Stimulated activated CD4-positive, alpha-beta T cell treated with anti-CD3 and anti-CD28 coated beads, Interleukin-15, amount 100 ng/mL, for 48 hours (primary cell): ENCODE measurements at regions not wholly inside any gene's neighbourhood (a gene's known extent, or its start where the extent isn't known, plus 50 kb on each side); places are given as distances from the start of the nearest gene placed in this dataset.

Experiments
- DNase-seq, 2 donors: peaks; one replicate each; pipeline ENCODE4 v3.0.0-alpha.2; 2020; ENCODE audit warnings: low read depth in 2 of 2

DNA sequence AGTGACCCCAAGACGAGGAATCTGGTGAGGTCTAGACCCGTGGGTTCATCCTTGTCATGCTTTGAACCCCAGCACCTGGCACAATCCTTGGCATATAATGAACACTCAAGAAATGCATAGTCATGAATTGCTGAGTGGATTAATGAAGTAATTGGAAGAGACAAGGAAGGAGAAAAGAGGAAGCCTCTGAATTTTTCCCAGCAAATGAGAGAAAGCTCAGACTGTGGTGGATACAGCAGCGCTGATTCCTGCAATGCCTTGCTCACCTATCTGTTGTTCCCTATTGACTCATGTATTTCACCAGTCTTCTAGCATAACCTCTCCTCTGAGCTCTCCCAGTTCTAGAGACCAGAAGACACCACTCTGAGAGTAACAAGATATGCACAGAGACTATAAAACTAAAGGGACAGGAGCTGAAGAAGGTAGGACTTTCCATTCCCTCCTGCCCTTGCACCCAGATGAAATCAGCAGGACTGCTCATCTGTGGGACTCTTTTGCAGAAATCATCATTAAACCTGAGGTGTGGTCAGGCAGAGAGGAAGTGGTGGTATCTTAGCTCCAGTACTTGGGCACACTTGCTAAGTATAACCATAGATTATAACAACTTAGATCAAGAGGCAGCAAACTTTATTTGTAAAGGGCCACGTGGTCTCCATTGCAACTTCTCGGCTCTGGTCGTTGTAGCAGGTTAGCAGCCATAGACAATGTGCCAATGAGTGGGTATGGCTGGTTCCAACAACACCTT is 102.8 kb downstream of the MAF start:
- no peak for DNase-seq

DNA sequence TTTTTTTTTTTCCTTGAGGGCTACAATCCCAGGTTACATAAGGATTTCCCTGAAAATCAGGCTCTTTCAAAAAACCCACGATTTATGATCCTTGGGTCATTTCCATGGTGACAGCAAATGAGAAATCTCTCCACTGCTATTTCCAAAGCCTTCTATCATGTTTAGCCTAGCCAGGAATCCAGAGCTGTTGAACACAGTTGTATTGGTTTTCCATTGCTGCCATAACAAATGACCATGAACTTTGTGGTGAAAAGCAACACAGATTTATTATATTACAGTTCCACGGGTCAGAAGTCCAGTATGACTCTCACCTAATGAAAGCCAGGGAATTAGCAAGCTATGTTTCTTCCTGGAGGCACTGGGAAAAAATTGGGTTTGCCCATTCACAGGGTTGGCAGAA is 106.6 kb downstream of the MAF start:
- DNase-seq, result no peak

DNA sequence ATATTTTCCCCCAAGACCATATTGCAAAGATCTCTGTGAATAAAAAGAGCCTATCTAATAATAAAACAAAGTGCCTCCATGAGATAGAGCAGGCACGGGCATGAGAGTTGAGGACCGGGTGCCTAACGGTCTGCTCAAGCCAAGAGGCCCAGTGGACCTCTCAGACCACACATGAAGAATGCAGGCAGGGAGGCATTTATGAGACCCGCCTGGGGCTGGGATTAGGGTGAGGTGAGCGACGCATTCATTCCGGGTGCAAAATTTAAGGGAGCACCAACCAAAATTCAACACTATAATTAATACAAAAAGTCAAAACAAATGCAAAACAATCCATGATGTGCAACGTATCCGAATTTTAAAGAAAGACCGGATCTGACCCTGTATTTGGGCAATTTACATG is 108.5 kb downstream of the MAF start:
- no peak for DNase-seq

DNA sequence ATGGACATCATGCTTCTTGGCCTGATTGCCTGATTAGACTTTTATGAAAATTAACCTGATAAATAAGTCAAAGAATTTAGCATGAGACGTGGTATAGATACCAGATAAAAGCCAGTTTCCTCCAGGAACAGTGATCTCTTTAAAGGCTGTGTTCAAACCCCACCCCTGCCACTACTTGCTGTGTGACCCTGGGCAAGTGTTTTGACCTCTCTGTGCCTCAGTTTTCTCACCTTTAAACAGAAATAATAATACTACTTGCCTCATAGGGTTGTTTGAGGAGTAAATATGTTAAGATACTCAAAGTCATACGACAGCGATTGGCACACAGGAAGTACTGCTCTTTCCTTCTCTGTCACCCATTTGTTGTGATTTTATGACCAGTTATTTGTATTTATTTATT is 115.5 kb downstream of the MAF start:
- no peak for DNase-seq

DNA sequence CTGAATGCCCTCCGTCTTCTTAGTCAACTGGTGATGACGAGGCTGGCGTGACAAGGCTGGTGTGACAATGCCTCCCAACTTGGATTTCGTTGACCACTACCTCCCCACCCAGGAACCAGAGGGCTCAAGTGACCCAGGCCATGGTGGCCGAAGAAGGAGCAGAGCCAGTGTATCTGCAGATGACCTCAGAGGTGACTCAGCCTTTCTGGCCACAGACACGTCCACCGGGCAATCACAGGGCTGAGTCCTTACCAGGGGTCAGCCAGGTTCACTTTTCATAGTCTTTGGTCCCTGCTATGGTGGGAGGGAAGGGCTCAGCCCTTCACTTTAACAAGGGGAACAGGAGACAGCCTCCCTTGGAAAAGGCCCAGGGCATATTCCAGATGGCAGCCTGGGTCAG is 116.3 kb downstream of the MAF start:
- no peak for DNase-seq

DNA sequence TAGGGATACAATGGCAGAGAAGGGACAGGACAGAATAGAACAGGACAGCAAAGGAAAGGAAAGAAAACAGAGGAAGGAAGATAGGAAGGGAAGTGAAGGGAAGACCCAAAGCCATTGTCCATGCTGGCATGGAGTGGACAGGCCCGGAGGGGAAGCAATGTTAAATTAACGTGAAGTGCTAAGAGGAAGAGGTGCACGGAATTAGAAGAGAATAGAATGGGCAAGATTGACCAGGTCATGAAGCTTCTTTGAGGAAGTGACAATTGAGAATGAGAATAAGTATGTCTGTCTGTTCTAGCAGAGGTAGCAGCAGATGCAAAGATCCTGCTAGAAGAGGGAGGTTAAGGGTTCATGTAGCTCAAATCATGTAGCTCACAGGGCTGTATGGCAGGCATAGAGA is 117.2 kb downstream of the MAF start:
- no peak for DNase-seq

DNA sequence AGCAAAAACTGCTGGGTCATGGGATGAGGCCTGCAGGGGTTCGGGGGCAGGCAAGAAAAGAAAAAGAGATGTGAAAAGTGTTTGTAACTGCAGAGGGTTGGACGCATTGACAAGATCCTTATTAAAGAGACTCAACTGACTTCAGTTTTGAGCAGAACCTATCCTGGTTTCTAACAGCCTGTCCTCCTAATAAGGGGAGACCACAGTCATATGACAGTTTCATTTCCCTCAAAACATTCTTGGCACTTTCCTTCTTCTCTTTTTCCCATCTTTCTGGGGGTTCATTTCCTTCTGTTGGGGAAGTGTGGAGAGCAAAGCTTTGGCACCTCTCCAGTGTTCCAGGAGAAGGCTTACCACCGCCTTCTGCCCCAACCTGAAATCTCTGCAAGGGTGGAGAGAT is 118.5 kb downstream of the MAF start:
- DNase-seq, result no peak

DNA sequence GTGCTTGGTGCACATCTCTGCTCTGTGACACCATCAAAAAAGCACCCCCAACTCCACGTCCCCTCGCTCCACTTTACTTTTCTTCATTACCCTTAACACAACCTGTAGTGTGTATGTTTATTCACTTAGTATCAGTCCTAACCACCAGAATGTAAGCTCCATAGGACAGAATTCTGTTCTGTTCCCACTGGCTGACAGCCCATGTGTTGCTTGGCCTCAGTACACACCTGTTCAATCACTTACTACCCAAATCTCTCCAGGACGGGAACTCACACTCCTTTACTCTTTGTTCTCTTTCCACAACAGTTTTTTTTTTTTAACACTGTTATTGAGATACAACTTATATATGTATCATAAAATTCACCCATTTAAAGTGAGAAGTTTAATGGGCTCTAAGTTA is 119.6 kb downstream of the MAF start:
- no peak for DNase-seq

DNA sequence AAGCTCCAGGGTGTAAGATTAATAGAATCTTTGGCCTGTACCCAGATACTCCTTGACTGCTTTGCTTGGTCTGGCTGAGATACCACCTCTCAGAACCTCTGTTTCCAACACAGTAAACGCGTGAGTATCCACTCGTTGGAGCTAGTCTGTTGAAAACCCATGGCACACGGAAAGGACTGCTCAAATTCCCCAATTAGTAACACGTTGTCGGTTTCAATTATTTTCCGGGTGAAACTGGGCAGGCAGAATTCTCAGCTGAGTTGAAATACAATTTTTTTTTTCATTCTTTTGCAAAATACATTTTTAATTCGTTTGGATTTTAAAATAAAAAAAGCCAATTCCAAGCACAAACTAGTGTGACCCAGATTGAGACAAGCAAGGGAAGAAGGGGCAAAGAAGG is 120.5 kb downstream of the MAF start:
- DNase-seq, result no peak

DNA sequence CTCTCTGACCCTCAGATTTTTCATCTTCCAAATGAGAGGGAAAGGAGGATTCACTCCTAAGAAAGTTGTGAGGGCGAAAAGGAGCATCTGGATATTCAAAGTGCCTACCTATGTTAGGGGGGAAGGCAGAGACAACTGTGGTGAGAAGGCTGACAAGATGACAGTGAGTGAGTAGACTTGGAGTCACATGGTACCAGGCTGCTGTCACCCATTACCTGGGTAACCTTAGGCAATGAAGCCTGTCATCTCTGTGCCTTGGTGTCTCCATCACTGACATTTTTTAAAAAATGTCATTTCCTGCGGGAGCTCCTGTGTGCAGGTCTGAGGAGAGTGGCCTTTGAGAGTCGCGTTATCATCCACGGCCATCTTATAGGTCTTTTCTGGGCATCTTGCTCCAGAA is 124.0 kb downstream of the MAF start:
- no peak for DNase-seq

DNA sequence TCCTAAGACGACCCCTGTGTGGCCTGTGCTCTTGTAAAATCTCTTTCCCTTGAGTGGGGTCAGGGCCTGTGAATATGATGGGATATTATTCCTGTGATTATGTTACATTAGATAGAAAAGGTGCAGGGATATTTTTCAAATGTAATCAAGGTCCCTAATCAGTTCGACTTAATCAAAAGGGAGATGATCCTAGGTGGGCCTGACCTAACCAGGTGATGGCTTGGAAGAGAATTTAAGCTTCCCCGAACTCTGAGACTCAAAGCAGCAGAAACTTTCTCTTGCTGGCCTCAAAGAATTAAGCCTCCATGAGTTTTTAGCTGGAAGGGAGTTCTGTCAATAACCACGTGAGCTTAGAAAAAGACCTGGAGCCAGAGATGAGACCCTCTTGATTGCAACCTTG is 124.7 kb downstream of the MAF start:
- no peak for DNase-seq

DNA sequence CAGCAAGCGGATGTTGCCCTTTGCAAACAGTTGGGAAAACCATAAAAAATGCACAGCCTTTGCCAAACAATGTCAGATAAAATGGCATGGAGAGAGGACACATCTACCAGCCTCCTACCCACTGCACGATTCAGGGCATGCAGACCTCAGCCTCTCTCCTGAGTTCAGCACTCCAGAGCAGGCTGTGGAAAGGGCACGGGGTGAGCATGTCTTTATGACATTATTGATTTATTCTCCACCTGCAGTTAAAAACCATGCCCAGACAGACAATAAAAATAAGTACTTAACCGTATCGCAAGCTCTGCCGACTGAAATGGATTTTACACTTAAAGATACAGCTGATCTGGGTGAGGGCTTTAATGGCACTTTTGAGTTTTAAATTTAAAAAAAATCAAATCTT is 127.1 kb downstream of the MAF start:
- DNase-seq, result no peak

DNA sequence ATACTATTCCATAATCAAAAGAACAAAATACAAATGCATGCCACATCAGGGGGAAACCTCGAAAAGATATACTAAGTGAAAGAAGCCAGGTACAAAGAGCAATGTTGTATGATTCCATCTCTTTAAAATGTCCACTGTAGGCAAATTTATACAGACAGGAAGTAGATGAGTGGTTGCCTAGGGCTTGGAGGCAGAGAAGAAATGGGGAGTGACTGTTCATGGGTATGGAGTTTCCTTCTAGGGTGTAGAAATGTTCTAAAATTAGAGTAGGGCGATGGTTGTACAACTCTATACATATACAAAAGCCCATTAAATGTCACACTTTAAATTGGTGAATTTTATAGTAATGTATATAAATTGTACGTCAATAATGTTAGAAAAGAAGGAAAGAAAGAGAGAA is 128.1 kb downstream of the MAF start:
- no peak for DNase-seq

DNA sequence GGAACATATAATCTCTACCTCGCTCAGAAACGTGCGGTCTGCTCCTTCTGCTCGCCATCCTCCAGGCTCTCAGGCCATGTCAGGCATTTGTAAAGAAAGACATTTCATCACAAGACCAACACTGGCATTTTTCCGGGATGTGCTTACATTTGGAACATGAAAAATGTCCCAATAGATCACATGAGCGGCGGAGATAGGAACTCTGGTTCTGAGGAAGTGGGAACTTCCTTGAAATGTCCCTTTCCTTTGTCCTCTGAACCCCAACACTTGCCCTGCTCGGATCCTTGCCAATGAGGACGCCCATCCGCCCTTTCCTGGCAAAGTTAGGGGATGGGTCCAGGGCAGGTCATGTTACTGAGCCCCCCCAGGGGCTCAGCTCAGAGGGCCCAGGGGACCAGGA is 130.5 kb downstream of the MAF start:
- no peak for DNase-seq

DNA sequence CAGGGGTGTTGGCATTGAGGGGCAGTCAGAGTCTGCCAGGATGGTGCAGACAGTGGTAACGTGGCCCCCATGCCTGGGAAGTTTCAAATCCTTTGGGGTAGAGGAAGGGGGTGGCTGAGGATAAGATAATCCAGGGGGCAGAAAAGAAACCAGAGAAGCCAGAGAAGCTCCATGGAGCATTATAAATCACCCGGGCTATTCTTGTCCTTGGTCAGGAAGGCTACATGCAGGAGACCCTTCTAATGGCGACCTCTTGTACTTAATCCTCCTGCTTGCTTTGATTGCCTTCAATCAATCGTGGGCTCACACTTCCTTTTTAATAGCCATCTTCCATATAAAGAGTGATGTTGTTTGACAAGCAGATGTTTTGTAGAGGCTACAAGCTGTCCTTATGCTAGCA is 131.9 kb downstream of the MAF start:
- DNase-seq, result no peak

DNA sequence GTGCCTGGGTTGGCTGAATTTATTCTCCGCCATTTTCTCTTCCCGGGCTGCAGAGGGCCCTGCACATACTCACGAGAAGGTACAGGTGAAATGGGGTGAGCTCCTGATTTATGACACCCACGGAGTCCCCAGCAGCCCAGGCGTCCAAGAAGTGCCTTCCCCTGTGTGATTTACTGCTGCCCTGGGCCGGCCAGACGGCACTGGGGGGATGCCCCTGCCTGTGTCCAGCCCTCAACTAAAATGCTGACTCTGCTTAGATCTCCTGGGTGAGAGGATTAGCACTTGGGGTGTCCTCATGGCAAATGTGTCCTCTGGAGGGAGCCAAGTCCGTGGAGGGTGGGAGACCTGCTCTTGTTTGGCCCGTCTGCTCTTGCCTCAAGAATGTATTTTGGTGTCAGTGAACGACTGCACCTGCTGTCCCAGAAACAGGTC is 132.4 kb downstream of the MAF start:
- no peak for DNase-seq

DNA sequence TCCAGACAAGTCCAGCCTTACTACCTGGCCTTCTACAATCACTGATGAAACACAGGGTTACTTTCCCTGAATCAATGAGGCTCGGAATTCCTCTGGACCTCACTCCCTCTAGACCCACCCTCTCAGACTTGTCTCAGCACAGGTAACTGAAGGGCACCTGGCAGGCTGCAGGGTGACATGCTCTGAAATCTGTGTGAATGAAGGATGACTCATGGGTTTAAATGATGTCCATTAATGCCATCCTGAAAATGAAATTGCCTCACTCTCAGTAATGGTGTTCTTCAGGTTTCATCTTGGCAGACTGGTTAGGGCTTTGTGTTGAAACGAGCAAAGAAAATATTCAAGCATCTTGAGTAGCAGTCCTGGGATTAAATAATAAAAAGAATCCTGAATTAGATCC is 134.4 kb downstream of the MAF start:
- DNase-seq, result no peak

DNA sequence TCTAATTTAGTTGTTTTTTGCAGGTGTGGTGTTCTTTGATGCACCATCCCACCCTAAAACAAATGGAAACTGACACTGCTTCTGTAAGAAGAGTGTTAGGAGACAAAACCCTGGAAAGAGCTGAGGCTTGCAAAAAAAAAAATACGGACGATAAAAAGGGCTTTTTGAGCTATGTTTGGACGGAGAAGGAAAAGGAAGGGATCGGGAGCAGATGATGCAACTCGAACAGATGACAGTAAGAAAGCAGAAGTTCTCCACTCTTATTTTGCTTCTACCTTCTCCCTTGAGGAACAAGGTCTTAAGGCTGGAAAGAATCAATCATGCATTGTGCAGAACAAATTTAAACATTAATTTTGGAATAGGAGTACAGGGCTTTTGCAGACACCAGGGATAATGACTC is 136.7 kb downstream of the MAF start:
- DNase-seq, result no peak

DNA sequence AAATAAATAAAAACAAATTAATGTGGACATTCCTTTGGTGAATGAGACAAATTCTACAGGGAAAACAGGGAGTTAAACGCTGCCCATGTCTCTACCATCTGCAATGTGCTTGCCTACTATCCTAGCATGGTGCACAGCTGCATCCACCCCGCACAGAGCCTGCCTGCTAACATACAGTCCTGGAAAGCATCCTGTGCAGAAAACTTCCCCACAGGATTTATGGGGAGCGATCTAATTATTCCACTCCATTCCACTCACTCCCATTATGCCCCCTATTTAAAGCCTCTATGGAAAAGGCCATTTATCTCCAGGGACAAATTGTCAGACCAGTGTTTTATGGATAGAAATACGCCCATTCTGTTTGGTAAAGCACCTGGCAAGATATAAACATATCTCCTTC is 144.5 kb downstream of the MAF start:
- no peak for DNase-seq

DNA sequence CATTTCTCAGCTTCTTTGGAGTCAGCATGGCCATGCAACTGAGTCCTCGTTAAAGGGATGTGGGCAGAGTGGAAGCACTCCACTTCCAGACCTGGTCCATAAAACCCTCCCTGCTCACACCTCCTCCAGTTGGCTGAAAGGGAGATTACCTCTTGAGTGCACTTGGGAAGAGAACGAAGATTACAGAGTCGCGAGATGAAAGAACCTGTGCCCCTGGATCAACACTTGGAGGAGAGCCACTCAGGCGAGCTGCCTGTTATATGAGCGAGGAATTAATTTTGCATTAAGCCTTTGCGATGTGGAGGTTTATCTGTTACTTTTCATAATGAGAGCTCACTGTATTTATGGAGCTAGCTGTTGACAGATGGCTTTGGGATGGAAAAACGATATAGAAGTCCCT is 147.9 kb downstream of the MAF start:
- no peak for DNase-seq

DNA sequence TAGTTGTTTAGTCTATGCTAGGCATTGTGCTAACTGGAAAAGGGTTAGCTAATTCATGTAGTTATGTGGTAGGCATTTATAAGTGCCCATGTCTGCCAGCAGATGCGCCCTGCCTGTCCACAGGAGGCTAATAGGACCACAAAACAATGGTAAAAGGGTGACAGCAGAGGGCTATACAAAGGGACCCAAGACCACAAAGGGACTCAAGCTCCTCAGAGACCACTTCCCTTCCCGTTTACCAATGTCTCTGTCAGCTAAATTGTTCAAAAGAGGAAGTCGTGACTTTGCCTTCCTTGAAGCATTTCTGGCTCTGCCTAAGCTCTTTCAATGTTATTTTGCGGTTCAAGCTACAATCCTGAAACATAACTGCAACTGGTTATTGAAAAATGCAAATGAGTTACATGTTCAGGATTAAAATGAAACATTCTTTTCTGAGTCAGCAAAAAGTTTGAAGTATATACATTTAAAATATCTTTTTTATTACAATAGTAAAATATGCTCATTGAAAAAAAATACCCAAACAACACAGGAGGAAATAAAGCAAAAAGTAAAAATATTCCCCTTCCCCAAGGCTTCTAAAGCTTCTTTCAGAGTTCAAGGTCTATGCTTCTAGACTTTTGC is 149.2 kb downstream of the MAF start:
- no peak for DNase-seq

DNA sequence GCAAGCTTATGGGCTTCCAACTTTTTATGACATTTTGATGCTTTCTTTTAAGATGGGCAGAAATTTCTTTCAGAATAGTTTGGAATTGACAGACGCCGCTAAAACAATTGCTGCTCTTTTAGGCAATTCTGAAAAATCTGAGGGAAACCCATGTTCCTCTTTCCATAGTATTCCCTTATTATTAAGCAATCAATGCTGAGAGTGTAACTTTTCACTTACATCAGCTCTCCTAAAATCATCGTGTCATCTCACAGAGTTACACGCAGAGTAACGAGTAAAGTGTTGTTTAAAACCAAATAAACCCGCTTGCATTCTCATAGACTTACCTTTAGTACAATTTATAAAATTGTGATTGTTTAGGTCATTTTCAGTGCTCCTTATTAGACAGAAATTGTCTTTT is 150.6 kb downstream of the MAF start:
- DNase-seq, result no peak

DNA sequence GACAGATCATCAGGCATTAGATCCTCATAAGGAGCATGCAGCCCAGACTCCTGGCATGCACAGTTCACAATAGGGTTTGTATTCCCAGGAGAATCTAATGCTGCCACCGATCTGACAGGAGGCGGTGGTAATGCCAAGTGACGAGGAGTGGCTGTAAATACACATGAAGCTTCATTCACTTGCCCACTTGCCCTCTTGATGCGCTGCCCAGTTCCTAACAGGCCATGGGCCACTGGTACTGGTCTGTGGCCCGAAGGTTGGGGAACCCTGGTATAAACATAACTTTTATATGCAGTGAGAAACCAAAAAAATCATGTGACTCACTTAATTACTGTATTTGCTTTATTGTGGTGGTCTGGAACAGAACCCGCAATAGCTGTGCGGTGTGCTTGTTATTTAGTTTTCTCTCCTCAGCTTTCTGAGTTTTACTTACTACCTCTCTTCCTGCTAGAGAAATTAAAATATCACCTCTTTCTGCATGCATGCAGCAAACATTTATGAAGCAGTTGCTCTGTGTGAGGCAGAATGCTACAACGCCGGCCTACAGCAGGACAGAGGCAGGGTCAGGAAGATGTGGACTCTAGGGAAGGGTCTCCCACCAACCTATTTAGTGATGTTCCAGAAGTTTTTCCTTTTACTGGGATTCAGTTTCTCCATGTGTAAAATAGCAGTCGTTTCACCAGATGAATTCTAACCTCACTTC is 151.3 kb downstream of the MAF start:
- DNase-seq, result no peak
